ACC112 (cell line): ENCODE measurements at regions not wholly inside any gene's neighbourhood (a gene's known extent, or its start where the extent isn't known, plus 50 kb on each side); places are given as distances from the start of the nearest gene placed in this dataset.

Experiments used
- H2AFZ ChIP-seq: fragments of 200-600 bp; sonication (generic); one replicate; pipeline ENCODE4 v1.6.0; 2017; ENCODE audit warnings: antibody characterized with exemption, low read length; ENCODE audit not compliant: unreplicated experiment
- H3K27ac ChIP-seq: fragments of 200-600 bp; sonication (generic); 2 replicates; pipeline ENCODE4 v1.5.1; 2014; ENCODE audit warnings: low read depth, mild to moderate bottlenecking, antibody characterized with exemption, low read length, moderate library complexity
- H3K27me3 ChIP-seq: fragments of 200-600 bp; sonication (generic); 2 replicates; pipeline ENCODE4 v1.6.1; 2014; ENCODE audit warnings: mild to moderate bottlenecking, antibody characterized with exemption, low read length, moderate library complexity, mixed read lengths; ENCODE audit not compliant: insufficient read depth
- H3K36me3 ChIP-seq: fragments of 200-600 bp; sonication (generic); 2 replicates; pipeline ENCODE4 v1.6.1; 2016; ENCODE audit warnings: mild to moderate bottlenecking, antibody characterized with exemption, low read length, moderate library complexity, mixed read lengths; ENCODE audit not compliant: insufficient read depth
- H3K4me1 ChIP-seq: fragments of 200-600 bp; sonication (generic); one replicate; pipeline ENCODE4 v1.6.1; 2016; ENCODE audit warnings: low read length, mixed read lengths; ENCODE audit not compliant: insufficient read depth, unreplicated experiment, control insufficient read depth
- H3K4me3 ChIP-seq: fragments of 200-600 bp; sonication (generic); 2 replicates; pipeline ENCODE4 v1.5.1; 2014; ENCODE audit warnings: mild to moderate bottlenecking, low read depth, low read length
- H3K79me2 ChIP-seq: fragments of 200-600 bp; sonication (generic); one replicate; pipeline ENCODE4 v1.6.0; 2016; ENCODE audit warnings: low read length; ENCODE audit not compliant: control insufficient read depth, unreplicated experiment, insufficient read depth

DNA sequence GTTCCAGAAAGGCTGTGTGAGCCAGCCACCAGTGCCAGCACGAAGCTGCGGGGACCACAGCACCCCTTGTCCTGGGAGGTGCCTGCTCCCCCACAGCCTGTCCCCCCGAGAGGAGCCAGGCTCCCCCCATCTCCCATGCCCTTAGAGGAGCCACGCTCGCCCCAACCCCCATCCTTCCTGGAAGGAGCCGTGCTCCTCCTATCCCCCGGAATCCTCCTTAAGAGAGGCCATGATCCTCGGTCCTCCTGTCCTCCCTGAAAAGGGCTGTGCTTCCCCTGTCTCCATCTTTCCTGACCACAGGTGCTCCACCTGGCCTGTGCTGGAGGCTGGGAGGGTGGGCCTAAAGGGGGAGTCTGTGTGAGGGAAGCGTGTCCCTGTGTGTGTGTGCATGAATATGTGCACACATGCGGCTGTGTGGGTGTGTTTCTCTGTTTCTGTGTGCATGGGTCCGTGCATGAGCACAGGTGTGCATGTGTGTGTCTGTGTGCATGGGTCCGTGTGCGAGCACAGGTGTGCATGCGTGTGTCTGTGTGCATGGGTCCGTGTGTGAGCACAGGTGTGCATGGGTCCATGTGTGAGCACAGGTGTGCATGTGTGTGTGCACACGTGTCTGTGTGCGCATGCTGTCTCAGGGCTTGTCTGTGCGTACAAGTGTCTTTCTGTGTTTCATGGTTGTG is 80.3 kb downstream of the RTP5 start:
- no peaks in the 10 kb centered on the region for H3K79me2 ChIP-seq
- H2AFZ ChIP-seq: no peak overlapping the region
- H3K4me1 ChIP-seq: no peaks in the 10 kb centered on the region
- no peaks in the 10 kb centered on the region for H3K36me3 ChIP-seq
- no peaks in the 10 kb centered on the region for H3K27me3 ChIP-seq
- H3K27ac ChIP-seq: no peak overlapping the region
- H3K4me3 ChIP-seq: no peak overlapping the region

DNA sequence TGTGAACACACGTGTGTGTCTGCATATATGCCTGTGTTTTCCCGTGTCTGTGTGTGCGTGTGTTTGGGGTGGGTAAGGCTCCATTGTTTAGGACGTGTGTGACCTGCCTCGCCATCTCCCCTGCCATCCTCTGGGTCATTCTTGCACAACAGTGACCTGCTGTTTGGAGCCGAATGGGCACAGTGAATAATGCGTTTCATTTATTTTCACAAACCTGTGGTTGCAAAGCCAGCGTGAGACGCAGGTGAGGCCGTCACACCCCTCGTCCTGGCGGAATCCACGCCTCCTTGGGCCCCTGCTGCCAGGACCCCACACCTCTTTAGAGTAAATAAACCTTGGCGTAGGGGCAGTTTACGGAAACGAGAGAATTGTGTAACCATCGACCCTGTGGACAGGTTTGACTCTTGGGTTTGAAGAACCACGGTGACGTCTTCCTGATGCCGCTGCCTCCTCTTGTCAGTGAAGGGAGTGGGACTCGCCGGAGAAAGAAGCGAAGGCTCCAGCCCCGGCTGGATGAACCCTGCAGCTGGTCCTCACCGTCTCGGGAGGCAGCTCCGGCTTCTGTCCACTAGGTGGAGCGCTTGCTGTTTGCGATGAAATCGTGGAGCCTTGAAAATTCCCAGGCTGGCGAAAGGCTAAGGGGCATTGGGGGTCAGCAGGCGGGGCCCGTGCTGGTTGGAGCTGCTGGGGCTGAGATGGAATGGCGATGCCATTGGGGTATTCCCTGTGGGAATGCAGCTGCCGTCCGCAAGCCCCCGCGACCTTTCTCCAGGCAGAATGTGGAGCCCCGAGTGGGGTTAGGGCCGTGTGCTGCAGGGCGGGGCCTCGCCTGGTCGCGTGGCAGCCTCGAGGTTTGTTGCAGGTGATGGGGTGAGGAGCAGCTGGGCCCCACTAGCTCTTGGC is 81.1 kb downstream of the RTP5 start:
- peak overlapping the region; percentile 57; the same call in 1 of the 2 replicates for H3K4me3 ChIP-seq

DNA sequence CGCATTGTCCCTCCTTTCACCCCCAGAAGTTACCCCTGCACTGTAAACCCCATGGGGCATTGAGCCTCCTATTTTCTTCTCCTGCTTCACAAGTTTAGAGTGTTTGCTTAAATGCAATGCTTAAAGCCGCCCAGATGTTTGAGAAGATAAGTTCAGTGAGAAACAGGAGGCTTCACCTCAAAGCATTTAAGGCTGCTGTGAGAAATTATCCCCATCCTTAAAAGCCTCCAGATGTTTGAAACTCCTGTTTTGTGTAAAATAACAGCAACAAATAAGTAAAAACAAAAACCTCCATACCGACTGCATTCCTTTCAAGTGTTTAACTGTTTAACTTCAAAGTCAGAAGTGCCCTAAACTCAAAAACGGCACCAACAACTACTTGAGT is 81.8 kb downstream of the RTP5 start:
- no peaks in the 10 kb centered on the region for H3K4me1 ChIP-seq
- no peaks in the 10 kb centered on the region for H3K79me2 ChIP-seq
- no peaks in the 10 kb centered on the region for H3K27me3 ChIP-seq
- no peaks in the 10 kb centered on the region for H3K36me3 ChIP-seq
- no peak overlapping the region for H2AFZ ChIP-seq
- no peak overlapping the region for H3K4me3 ChIP-seq
- H3K27ac ChIP-seq: no peak overlapping the region

More for the DNA sequence above, 81.1 kb downstream of the RTP5 start:
- Histone ChIP-seq H3K27me3 (no peaks in the 10 kb centered on the region), H3K79me2 (no peaks in the 10 kb centered on the region), H3K4me1 (no peaks in the 10 kb centered on the region), H3K27ac (no peak overlapping the region), H2AFZ (no peak overlapping the region), H3K36me3 (no peaks in the 10 kb centered on the region)

DNA sequence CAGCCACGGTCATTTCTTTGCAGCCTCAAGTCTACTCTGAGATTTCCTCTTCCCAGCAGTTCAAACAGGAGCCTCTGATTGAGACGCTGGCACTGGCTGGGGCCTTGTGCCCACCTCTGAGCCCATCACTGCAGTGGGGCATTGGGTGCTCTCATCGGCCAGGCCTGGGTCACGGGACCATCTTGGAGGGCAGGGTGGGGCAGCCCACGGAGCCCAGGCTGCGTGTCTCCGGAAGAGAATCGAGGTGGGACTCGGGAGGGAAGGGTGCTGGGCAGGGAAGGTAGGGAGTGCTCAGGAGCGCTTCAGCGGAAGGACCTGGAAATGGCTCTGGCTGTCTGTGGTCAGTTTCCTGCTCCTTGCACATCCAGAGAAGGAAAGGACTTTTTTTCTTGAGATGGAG is 82.4 kb downstream of the RTP5 start:
- no peak overlapping the region for H3K27ac ChIP-seq
- no peak overlapping the region for H3K4me3 ChIP-seq
- no peaks in the 10 kb centered on the region for H3K79me2 ChIP-seq
- no peaks in the 10 kb centered on the region for H3K4me1 ChIP-seq
- no peaks in the 10 kb centered on the region for H3K36me3 ChIP-seq
- no peak overlapping the region for H2AFZ ChIP-seq
- H3K27me3 ChIP-seq: no peaks in the 10 kb centered on the region

DNA sequence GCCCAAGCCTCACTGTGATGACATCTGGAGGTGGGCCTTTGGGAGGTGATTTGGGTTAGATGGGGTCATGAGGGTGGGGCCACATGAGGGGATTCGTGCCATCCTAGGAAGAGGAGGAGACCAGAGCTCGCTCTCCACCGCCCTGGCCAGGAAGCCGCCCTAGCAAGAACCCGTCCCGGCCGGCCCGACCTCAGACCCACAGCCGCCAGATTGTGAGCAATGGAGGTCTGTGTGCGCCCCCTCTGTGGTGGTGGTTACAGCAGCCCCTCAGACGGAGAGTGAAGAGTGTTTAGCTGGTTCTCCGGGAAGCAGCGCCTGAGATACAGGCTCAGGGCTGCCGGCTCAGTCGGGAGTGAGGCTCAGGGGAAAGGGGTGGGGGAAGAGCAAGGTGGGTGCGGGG is 83.3 kb downstream of the RTP5 start:
- no peaks in the 10 kb centered on the region for H3K79me2 ChIP-seq
- H3K27me3 ChIP-seq: no peaks in the 10 kb centered on the region
- H2AFZ ChIP-seq: no peak overlapping the region
- H3K27ac ChIP-seq: no peak overlapping the region
- no peaks in the 10 kb centered on the region for H3K36me3 ChIP-seq
- H3K4me1 ChIP-seq: no peaks in the 10 kb centered on the region
- no peak overlapping the region for H3K4me3 ChIP-seq

DNA sequence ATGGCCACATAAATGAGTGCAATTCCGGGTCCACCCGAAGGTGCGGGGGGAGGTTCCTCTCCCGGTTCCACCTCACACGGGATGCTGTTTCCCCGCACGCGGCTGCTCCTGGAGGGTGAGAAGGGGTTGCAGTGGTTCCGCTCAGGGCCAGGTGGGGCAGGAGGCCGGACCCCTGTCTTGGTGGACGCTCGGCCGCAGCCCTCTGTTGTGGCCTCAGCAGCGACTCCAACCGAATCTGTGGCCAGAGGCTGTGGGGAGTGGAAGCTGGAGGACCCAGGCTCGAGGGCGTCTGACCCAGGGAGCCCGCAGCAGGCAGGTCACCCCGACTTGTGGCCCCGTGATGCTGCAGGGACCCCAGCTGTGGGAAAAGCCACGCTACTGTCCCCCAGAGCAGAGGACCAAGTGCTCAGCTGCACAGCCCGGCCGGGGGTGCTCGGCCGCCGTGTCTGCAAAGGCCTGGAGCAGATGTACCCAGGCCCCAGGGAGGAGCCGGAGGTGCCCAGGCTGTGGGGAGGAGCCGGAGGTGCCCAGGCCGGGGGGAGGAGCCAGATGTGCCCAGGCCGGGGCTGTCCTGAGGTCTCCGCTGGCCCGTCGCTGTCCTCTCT is 83.9 kb downstream of the RTP5 start:
- Histone ChIP-seq H3K4me3 (no peak overlapping the region), H3K4me1 (no peaks in the 10 kb centered on the region), H2AFZ (no peak overlapping the region), H3K79me2 (no peaks in the 10 kb centered on the region), H3K36me3 (no peaks in the 10 kb centered on the region), H3K27me3 (no peaks in the 10 kb centered on the region), H3K27ac (no peak overlapping the region)

DNA sequence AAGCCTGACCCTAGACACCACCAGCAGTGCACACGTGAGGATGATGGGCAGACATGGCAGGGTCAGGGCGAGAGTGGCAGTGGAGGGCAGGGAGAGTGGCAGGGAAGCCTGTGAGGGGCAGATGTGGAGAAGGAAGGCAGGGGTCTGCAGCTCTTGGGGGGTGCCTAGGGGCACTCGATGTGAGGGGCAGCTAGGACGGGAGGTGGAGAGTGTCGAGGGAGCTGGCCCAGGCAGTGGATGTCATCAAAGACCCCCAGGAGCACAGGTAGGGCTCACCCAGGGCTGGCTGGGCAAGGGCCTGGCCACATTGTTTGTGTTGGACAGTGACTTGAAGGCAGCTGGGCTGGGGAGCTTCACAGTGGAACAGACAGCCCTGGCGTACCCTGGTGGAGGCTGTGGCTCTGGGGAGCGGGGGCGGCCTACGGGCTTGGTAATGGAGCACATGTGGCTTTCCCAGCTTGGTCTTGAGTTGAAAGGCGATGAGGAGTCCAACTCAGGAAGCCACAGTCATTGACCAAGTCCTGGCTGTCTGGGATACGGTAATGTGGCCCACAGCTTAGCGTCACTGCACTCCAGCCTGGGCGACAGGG is 87.1 kb downstream of the RTP5 start:
- Histone ChIP-seq H3K27ac (no peak overlapping the region), H2AFZ (no peak overlapping the region), H3K4me3 (no peak overlapping the region), H3K4me1 (no peaks in the 10 kb centered on the region), H3K27me3 (peaks cover 7% of the 10 kb centered on the region; the same call in 1 of the 2 replicates), H3K79me2 (no peaks in the 10 kb centered on the region), H3K36me3 (no peaks in the 10 kb centered on the region)

DNA sequence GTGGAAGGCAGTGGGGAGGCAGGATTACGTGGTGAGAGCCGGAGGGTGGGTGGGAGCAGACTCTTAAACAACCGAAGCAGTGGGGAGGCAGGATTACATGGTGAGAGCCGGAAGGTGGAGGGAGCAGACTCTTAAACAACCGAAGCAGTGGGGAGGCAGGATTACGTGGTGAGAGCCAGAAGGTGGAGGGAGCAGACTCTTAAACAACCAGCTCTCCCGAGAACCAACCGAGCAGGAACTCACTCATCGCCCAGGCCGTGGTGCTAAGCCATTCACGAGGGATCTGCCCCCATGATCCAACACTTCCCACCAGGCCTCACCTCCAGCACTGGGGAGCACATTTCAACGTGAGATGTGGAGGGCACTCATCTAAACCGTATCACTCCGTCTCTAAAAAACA is 87.7 kb downstream of the RTP5 start:
- H3K27ac ChIP-seq: no peak overlapping the region
- H3K79me2 ChIP-seq: no peaks in the 10 kb centered on the region
- no peak overlapping the region for H2AFZ ChIP-seq
- no peak overlapping the region for H3K4me3 ChIP-seq
- no peaks in the 10 kb centered on the region for H3K4me1 ChIP-seq
- no peaks in the 10 kb centered on the region for H3K36me3 ChIP-seq
- H3K27me3 ChIP-seq: peaks cover 12% of the 10 kb centered on the region; the same call in 1 of the 2 replicates

DNA sequence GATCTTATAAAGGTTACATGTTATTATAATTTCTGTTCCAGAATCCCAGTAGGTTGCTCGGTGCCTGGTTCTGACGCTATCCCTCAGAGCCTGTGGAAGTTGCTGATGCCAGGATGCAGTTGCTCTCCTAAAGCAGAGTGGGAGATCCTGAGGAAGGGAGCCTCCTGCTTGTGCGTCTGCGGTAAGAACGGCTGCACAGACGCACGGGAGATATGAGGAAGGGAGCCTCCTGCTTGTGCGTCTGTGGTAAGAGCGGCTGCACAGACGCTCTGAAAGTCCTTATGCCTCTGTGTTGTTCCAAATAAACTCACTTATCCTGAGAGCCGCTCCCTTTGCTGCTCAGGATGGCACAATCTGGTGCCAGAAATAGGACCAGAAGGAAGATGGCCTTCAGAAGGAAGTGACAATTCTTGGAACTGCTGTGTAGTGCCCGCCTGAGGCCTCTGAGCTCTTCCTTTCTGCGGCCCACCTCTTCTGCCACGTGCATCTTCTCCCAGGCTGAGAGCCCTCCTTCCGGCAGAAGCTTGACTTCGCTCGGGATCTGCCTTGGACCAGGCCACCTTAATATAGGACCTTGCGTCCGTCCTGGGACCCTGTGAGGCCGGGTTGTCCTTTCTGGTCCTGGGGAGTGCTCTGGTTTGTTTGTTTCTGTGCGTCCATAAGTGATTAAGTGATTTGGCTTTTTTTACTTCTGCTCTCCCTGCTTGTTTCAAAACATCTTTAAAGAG is 89.5 kb downstream of the RTP5 start:
- H3K79me2 ChIP-seq: no peaks in the 10 kb centered on the region
- peaks cover 12% of the 10 kb centered on the region; the same call in 1 of the 2 replicates for H3K27me3 ChIP-seq
- H3K36me3 ChIP-seq: no peaks in the 10 kb centered on the region
- H2AFZ ChIP-seq: no peak overlapping the region
- no peak overlapping the region for H3K27ac ChIP-seq
- H3K4me3 ChIP-seq: no peak overlapping the region
- H3K4me1 ChIP-seq: no peaks in the 10 kb centered on the region

DNA sequence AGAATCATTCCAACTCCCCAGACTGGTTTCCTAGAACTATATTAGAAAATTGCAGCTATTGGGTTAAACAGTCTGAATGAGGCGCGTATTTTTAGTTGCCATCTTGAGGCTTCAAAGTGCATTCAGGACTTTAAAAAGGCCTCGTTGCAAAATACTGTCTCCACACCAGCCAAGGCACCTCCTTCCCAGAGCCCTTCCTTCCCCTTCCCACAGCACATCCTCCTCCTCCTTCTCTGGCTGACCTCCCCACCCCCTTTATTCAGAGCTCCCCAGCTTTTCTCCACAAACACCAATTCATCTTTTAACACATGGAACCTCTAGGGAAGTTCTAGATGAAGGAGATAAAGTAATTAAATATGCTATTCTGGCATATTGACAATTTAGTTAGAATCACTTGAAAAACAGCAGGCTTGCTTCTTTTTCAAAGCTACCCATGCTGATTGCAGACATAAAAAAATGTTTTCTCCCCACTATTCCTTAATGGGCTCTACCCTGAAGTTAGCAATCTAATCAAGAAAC is 90.3 kb downstream of the RTP5 start:
- Histone ChIP-seq H3K4me3 (no peak overlapping the region), H3K27me3 (peaks cover 12% of the 10 kb centered on the region; the same call in 1 of the 2 replicates), H3K27ac (no peak overlapping the region), H3K79me2 (no peaks in the 10 kb centered on the region), H3K4me1 (no peaks in the 10 kb centered on the region), H3K36me3 (no peaks in the 10 kb centered on the region), H2AFZ (no peak overlapping the region)
